ENCODE measurements at regions not wholly inside any gene's neighbourhood (a gene's known extent, or its start where the extent isn't known, plus 50 kb on each side); places are given as distances from the start of the nearest gene placed in this dataset.

DNA sequence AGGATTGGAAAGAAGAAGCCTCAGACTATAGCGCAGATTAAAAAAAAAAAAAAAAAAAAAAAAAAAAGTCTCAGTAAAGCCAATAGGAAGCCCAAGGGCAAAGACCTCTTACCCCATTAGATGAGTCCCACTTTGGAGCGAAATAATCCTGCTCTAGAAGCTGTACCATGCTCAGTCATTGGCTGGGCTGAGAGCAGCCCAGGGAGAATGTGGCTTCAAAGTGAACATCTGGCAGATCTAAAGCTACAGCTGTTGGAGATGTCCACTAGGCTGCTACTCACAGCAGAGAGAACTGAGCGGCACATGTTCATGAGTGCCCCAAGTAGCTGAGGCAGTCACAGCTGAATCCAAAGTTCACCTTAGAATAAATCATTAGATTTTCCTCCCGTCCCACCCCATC, 560.9 kb downstream of the MED13L start:
- no peak overlapping the region for H3K4me3 ChIP-seq
- TF ChIP-seq, protein P1, sequence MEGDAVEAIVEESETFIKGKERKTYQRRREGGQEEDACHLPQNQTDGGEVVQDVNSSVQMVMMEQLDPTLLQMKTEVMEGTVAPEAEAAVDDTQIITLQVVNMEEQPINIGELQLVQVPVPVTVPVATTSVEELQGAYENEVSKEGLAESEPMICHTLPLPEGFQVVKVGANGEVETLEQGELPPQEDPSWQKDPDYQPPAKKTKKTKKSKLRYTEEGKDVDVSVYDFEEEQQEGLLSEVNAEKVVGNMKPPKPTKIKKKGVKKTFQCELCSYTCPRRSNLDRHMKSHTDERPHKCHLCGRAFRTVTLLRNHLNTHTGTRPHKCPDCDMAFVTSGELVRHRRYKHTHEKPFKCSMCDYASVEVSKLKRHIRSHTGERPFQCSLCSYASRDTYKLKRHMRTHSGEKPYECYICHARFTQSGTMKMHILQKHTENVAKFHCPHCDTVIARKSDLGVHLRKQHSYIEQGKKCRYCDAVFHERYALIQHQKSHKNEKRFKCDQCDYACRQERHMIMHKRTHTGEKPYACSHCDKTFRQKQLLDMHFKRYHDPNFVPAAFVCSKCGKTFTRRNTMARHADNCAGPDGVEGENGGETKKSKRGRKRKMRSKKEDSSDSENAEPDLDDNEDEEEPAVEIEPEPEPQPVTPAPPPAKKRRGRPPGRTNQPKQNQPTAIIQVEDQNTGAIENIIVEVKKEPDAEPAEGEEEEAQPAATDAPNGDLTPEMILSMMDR (IDR thresholded peaks at IDR 0.05), result no peak
- DNase-seq (ENCODE audit: low spot score), result no peak
- H3K27ac ChIP-seq, result no peak overlapping the region

DNA sequence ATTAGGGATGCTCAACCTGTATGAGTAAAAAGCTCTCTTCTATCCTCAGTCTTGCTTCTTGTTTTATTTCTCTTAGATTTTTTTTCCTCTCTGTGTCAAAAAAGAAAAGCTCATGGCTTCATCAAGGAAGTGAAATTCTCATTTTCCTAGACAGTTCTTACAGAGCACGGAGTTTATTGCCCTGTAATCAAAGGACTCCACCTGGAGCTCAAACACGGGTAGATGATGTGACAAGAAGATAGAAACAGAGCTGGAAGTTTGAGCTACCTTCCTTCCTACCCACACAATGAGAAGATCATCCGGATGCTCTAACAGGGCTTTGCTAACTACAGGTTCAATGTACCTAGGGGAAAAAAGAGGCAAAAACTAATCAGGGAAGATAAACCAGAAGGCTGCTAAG, 564.8 kb downstream of the MED13L start:
- no peak for DNase-seq (ENCODE audit: low spot score)

DNA sequence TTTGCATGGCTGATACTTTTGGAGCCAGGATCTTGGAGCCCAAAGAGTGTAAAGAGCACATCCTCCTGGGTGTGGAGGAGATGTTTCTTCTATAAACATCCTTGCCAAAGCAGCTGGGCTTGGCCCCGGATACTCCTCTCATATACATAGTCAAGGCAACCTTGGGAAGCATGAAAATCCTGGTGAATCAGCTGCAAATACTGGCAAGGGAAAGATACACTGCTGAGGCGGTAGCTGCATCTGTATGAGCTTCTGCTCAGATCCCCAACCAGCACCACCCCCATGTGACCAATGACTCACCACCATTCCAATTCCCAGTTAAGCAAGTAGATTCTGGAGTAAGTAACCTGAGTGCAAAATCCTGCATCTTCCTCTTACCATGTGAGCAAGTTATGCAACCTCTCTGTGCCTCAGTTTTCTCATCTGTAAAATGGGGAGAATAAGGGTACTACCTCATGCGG, 567.4 kb downstream of the MED13L start:
- no peak for DNase-seq (ENCODE audit: low spot score)
- H3K27ac ChIP-seq, result no peak overlapping the region
- TF ChIP-seq, protein P1 (IDR thresholded peaks at IDR 0.05), result no peak
- no peak overlapping the region for H3K4me3 ChIP-seq

More for the DNA sequence above, 564.8 kb downstream of the MED13L start:
- Histone ChIP-seq H3K4me3 (no peak overlapping the region), H3K27ac (no peak overlapping the region)
- TF ChIP-seq, protein P1 (IDR thresholded peaks at IDR 0.05), result no peak

DNA sequence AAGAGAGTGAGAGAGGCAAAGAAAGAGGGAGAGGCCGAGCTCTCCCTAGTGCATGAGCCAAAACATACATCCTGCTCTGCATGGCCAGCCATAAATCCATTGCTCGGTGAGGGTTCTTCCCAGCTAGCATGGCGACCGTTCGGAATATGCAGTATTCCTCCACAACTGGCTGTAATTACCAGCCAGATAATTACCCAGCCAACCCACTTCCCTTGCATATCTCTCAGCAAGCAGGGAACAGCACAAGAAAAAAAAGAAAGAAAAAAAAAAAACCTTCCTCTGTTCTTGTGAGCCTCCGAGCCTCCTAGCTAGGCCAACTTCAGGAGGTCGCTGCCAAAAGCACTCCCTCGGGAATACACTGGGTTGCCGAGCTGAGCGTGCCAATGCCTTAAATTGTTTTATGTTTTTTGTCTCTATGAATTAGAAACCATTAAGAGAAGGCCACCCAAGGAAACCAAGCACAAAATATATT, 567.9 kb downstream of the MED13L start:
- TF ChIP-seq, protein P1 (IDR thresholded peaks at IDR 0.05), result no peak
- no peak overlapping the region for H3K27ac ChIP-seq

GRCh38 chr12:115708801-115709200, 568.7 kb downstream of the MED13L start:
- Histone ChIP-seq H3K27ac (no peak overlapping the region), H3K4me3 (no peak overlapping the region)
- TF ChIP-seq, protein P1 (IDR thresholded peaks at IDR 0.05), result no peak
- no peak for DNase-seq (ENCODE audit: low spot score)

More for the DNA sequence above, 567.9 kb downstream of the MED13L start:
- DNase-seq (ENCODE audit: low spot score), result no peak
- H3K4me3 ChIP-seq, result peak overlapping the region; percentile 41

- no peak for DNase-seq (ENCODE audit: low spot score)
- no peak overlapping the region for H3K4me3 ChIP-seq
- TF ChIP-seq, protein P1 (IDR thresholded peaks at IDR 0.05), result no peak
- no peak overlapping the region for H3K27ac ChIP-seq
Observed at GRCh38 chr12:115700896-115701465, 576.5 kb downstream of the MED13L start.

DNA sequence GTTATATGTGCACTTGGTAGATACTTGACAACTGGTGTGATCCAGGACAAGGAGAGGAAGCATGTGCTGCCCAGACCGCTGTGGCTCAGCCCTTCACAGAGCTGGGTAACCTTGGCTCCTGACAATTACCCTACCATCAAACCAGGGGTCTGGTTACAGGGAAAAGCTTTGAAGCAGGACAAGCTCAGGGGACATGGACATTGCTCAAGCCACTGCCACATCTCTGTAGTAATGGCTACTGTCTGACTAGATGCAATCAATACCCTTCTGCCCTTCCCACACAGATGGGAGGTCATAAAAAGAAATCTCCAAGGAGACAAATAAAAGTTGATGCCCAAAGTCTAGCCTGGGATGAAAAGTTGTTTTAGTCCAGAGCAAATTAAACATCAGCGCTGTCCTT, 577.4 kb downstream of the MED13L start:
- Histone ChIP-seq H3K27ac (no peak overlapping the region), H3K4me3 (no peak overlapping the region)
- no peak for DNase-seq (ENCODE audit: low spot score)
- TF ChIP-seq, protein P1 (IDR thresholded peaks at IDR 0.05), result no peak

All from coronary artery (tissue), 2 donors.